Caco-2 (cell line): ENCODE measurements at regions not wholly inside any gene's neighbourhood (a gene's known extent, or its start where the extent isn't known, plus 50 kb on each side); places are given as distances from the start of the nearest gene placed in this dataset.

ENCODE experiments used
- BruUV-seq: library from RNA; stranded (reverse); fragments of 400-500 nt; replicated peaks from 2 replicates; lab custom pipeline; 2021; lab: Mats Ljungman, UMichigan
- CTCF ChIA-PET: fragments of 300-600 bp; sonication (Branson Sonifier 250); formaldehyde crosslinking; loops from one replicate; lab custom pipeline; 2022; ENCODE audit warnings: antibody characterized with exemption; lab: Charles Lee
- POLR2A ChIA-PET: fragments of 300-600 bp; sonication (Branson Sonifier 250); formaldehyde crosslinking; loops from one replicate; lab custom pipeline; 2022; ENCODE audit warnings: antibody characterized with exemption; lab: Charles Lee
- DNase-seq, 2 experiments: peaks; one replicate each; pipeline versions ENCODE4 v3.0.0 to v3.0.0-alpha.2; 2020 to 2022
- H3K27me3 ChIP-seq: replicated peaks from 2 replicates; pipeline ENCODE4 v1.6.0; 2011; ENCODE audit warnings: low read length; ENCODE audit not compliant: control insufficient read depth, insufficient read depth
- H3K36me3 ChIP-seq: 2 replicates; pipeline ENCODE4 v1.5.1; 2011; ENCODE audit warnings: low read length; ENCODE audit not compliant: control insufficient read depth, insufficient read depth
- H3K4me1 ChIP-seq: fragments of 250-450 bp; sonication (Bioruptor Pico); 2 replicates; pipeline ENCODE4 v1.5.1; 2020; ENCODE audit warnings: mild to moderate bottlenecking
- H3K4me3 ChIP-seq: 2 replicates; pipeline ENCODE4 v1.5.1; 2011; ENCODE audit warnings: low read depth, mild to moderate bottlenecking, control low read depth, low read length
- H3K9me3 ChIP-seq: fragments of 250-450 bp; sonication (Bioruptor Pico); 2 replicates; pipeline ENCODE4 v1.5.1; 2020; ENCODE audit warnings: mild to moderate bottlenecking, moderate library complexity
- H3K27ac Mint-ChIP-seq: one replicate; pipeline ENCODE4 v1.8.0; 2022; ENCODE audit warnings: mixed read lengths; ENCODE audit not compliant: unreplicated experiment
- H3K27me3 Mint-ChIP-seq: one replicate; pipeline ENCODE4 v1.8.0; 2022; ENCODE audit warnings: mixed read lengths; ENCODE audit not compliant: insufficient read depth, unreplicated experiment
- H3K36me3 Mint-ChIP-seq: one replicate; pipeline ENCODE4 v1.8.0; 2022; ENCODE audit warnings: mild to moderate bottlenecking, mixed read lengths; ENCODE audit not compliant: insufficient read depth, unreplicated experiment
- H3K4me1 Mint-ChIP-seq: one replicate; pipeline ENCODE4 v1.8.0; 2022; ENCODE audit warnings: low read depth, mixed read lengths; ENCODE audit not compliant: unreplicated experiment
- H3K4me3 Mint-ChIP-seq: one replicate; pipeline ENCODE4 v1.8.0; 2022; ENCODE audit warnings: mild to moderate bottlenecking, moderate library complexity, mixed read lengths; ENCODE audit not compliant: unreplicated experiment
- H3K9me3 Mint-ChIP-seq: one replicate; pipeline ENCODE4 v1.8.0; 2022; ENCODE audit warnings: mixed read lengths; ENCODE audit not compliant: unreplicated experiment
- intact Hi-C: fragments of 100-400 bp; cut with micrococcal nuclease; formaldehyde crosslinking; loops from one replicate; pipeline ENCODE4 v1.10.0; 2022; ENCODE audit not compliant: unreplicated experiment
- TF ChIP-seq, protein P1 (sequence below), 2 experiments: fragments of 200-600 bp in 1 of 2; IDR thresholded peaks; 1 replicate in 1 of 2; 2 replicates in 1 of 2; pipeline versions ENCODE4 v1.5.1 to v1.8.0; 2011 to 2022; ENCODE audit warnings: antibody characterized with exemption in 1 of 2, control low read depth in 1 of 2, inconsistent platforms in 1 of 2, low read depth in 1 of 2, low read length in 1 of 2, mild to moderate bottlenecking in 1 of 2, moderate library complexity in 1 of 2; ENCODE audit not compliant: insufficient read depth in 1 of 2, severe bottlenecking in 1 of 2, unreplicated experiment in 1 of 2

DNA sequence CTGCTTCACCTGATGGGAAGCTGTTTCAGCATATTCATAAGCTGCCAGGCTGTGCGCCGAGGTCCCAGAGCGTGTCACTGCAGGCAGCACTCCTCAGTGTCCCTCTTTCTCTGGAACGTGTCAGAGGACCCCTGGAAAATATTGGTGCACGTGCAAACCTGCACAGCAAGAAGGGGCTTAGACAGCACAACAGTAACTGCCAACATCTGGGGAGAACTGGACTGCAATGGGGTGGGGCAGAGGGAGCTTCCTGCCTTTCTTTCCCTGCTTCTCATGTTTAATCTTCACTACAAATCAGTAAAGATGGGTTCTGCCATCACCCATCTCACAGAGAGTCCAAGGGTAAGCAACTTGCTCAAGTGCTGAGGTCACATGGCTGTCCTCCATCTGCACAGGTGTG, 86.5 kb upstream of the GPR26 start:
- H3K4me3 Mint-ChIP-seq: no peak overlapping the region
- H3K27ac Mint-ChIP-seq: no peak overlapping the region
- DNase-seq: no peak
- Histone ChIP-seq H3K4me3 (no peak overlapping the region), H3K27me3 (peaks cover 1% of the 10 kb centered on the region), H3K36me3 (no peaks in the 10 kb centered on the region), H3K9me3 (no peaks in the 10 kb centered on the region), H3K4me1 (no peaks in the 10 kb centered on the region)
- H3K4me1 Mint-ChIP-seq: no peaks in the 10 kb centered on the region
- H3K36me3 Mint-ChIP-seq: no peaks in the 10 kb centered on the region
- BruUV-seq: no TSS peak
- ChIA-PET POLR2A (no interaction called here), CTCF (interaction anchor here (0.7 kb wide), 1 partner anchor 163 kb away, joined by 3 read pairs; no protein-coding TSS in a partner anchor)
- TF ChIP-seq, protein P1, sequence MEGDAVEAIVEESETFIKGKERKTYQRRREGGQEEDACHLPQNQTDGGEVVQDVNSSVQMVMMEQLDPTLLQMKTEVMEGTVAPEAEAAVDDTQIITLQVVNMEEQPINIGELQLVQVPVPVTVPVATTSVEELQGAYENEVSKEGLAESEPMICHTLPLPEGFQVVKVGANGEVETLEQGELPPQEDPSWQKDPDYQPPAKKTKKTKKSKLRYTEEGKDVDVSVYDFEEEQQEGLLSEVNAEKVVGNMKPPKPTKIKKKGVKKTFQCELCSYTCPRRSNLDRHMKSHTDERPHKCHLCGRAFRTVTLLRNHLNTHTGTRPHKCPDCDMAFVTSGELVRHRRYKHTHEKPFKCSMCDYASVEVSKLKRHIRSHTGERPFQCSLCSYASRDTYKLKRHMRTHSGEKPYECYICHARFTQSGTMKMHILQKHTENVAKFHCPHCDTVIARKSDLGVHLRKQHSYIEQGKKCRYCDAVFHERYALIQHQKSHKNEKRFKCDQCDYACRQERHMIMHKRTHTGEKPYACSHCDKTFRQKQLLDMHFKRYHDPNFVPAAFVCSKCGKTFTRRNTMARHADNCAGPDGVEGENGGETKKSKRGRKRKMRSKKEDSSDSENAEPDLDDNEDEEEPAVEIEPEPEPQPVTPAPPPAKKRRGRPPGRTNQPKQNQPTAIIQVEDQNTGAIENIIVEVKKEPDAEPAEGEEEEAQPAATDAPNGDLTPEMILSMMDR (IDR thresholded peaks at IDR 0.05; ENCODE audit: insufficient read depth in 1 of 2, low read depth in 1 of 2, low read length in 1 of 2, severe bottlenecking in 1 of 2, unreplicated experiment in 1 of 2): no peak
- intact Hi-C loops: no loop called here
- no peaks in the 10 kb centered on the region for H3K9me3 Mint-ChIP-seq
- H3K27me3 Mint-ChIP-seq: peaks cover 16% of the 10 kb centered on the region

DNA sequence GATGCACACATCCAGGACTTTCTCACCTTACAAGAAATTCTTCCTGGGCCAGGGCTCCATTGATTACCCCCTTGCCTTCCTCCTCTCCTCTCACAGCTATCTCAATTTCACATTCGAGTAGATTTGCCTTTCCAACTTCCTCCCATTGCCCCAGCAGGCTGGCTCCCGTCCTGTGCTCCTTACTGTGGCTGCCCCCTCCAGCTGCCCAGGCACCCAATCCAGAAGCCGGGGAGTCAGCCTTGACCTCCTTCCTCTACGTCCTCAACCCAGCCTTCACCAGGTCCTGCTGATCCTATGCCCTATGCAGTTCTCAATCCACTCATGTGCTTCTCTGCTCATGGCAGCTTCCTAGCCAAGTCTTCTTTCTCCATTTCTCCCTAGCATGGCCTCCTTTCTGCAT, 85.7 kb upstream of the GPR26 start:
- Mint-ChIP-seq H3K36me3 (no peaks in the 10 kb centered on the region), H3K27me3 (peaks cover 16% of the 10 kb centered on the region), H3K4me3 (no peak overlapping the region), H3K27ac (no peak overlapping the region), H3K4me1 (no peaks in the 10 kb centered on the region), H3K9me3 (no peaks in the 10 kb centered on the region)
- no peaks in the 10 kb centered on the region for H3K4me1 ChIP-seq
- ChIA-PET POLR2A (no interaction called here), CTCF (interaction anchor here (0.7 kb wide), 1 partner anchor 164 kb away, joined by 3 read pairs; no protein-coding TSS in a partner anchor)
- H3K36me3 ChIP-seq: no peaks in the 10 kb centered on the region
- no peaks in the 10 kb centered on the region for H3K9me3 ChIP-seq
- TF ChIP-seq, protein P1 (IDR thresholded peaks at IDR 0.05; ENCODE audit: insufficient read depth in 1 of 2, low read depth in 1 of 2, low read length in 1 of 2, severe bottlenecking in 1 of 2, unreplicated experiment in 1 of 2): no peak
- H3K4me3 ChIP-seq: no peak overlapping the region
- H3K27me3 ChIP-seq: peaks cover 1% of the 10 kb centered on the region
- DNase-seq: no peak
- no TSS peak for BruUV-seq
- intact Hi-C loops: no loop called here

DNA sequence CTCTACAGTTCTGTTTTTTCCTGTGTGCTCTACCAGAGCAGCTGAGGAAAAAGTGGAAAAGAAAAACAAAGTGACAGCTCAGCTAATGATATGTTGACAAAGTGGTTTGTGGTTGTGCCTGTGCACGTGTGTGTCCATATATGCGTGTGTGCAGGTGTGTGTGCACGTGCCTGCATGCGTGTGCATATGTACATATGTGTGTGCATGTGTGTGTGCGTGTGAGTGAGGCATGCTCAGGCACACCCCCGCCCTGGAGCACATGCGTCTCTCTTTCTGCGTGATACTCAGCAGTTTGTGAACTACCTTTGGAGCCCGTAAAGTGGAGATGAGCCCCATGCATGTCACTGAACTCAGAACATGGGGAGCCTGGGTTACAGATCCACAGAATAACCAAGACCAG, 84.5 kb upstream of the GPR26 start:
- CTCF ChIA-PET: interaction anchor here (0.7 kb wide), 1 partner anchor 59 kb away, joined by 3 read pairs; no protein-coding TSS in a partner anchor
- Mint-ChIP-seq H3K36me3 (no peaks in the 10 kb centered on the region), H3K27me3 (peaks cover 16% of the 10 kb centered on the region), H3K4me3 (no peak overlapping the region), H3K27ac (no peak overlapping the region), H3K9me3 (no peaks in the 10 kb centered on the region), H3K4me1 (no peaks in the 10 kb centered on the region)
- intact Hi-C loops: loop anchor here (1.0 to 2.0 kb wide), 3 partner anchors 53 to 386 kb away; no protein-coding TSS in a partner anchor
- Histone ChIP-seq H3K27me3 (peaks cover 1% of the 10 kb centered on the region), H3K4me3 (no peak overlapping the region), H3K36me3 (no peaks in the 10 kb centered on the region), H3K9me3 (no peaks in the 10 kb centered on the region), H3K4me1 (no peaks in the 10 kb centered on the region)
- POLR2A ChIA-PET: no interaction called here
- DNase-seq: no peak
- TF ChIP-seq, protein P1 (IDR thresholded peaks at IDR 0.05; ENCODE audit: insufficient read depth in 1 of 2, low read depth in 1 of 2, low read length in 1 of 2, severe bottlenecking in 1 of 2, unreplicated experiment in 1 of 2): no peak
- no TSS peak for BruUV-seq
